ENCODE measurements at regions not wholly inside any gene's neighbourhood (a gene's known extent, or its start where the extent isn't known, plus 50 kb on each side); places are given as distances from the start of the nearest gene placed in this dataset.

- DNase-seq (ENCODE audit: low read depth): peak; percentile 81
Measured at GRCh38 chr1:212558693-212559480, 49.7 kb upstream of the ATF3 start.
